ENCODE measurements at regions not wholly inside any gene's neighbourhood (a gene's known extent, or its start where the extent isn't known, plus 50 kb on each side); places are given as distances from the start of the nearest gene placed in this dataset.
A peak's percentile ranks its signal among the peaks of the same experiment; 100 is the strongest.

- peak; percentile 18 for DNase-seq
Measured at GRCh38 chr1:101317590-101317989, 80.8 kb downstream of the S1PR1 start.

GRCh38 chr1:101323535-101323934 is 86.7 kb downstream of the S1PR1 start:
- no peak for DNase-seq

- no peak for DNase-seq
Measured at GRCh38 chr1:101325144-101325543, 88.3 kb downstream of the S1PR1 start.

- DNase-seq = no peak
Measured at GRCh38 chr1:101330427-101331130, 93.8 kb downstream of the S1PR1 start.

- DNase-seq = no peak
Measured at GRCh38 chr1:101331794-101332193, 95.0 kb downstream of the S1PR1 start.

- DNase-seq = no peak
Measured at GRCh38 chr1:101332633-101333032, 95.8 kb downstream of the S1PR1 start.

GRCh38 chr1:101333186-101333585 is 96.4 kb downstream of the S1PR1 start:
- no peak for DNase-seq

- no peak for DNase-seq
Measured at GRCh38 chr1:101337968-101338367, 101.1 kb downstream of the S1PR1 start.

- no peak for DNase-seq
Measured at GRCh38 chr1:101338714-101339430, 102.1 kb downstream of the S1PR1 start.

GRCh38 chr1:101344745-101345144 is 107.9 kb downstream of the S1PR1 start:
- DNase-seq = no peak

- DNase-seq = no peak
Measured at GRCh38 chr1:101346419-101346818, 109.6 kb downstream of the S1PR1 start.

- no peak for DNase-seq
Measured at GRCh38 chr1:101356013-101356412, 119.2 kb downstream of the S1PR1 start.

- DNase-seq = no peak
Measured at GRCh38 chr1:101356604-101357443, 120.0 kb downstream of the S1PR1 start.

- peak; percentile 88 for DNase-seq
Measured at GRCh38 chr1:101357444-101357986, 120.7 kb downstream of the S1PR1 start.

GRCh38 chr1:101360506-101360905 is 123.7 kb downstream of the S1PR1 start:
- DNase-seq = no peak

- DNase-seq = no peak
Measured at GRCh38 chr1:101363891-101364318, 127.1 kb downstream of the S1PR1 start.

GRCh38 chr1:101364370-101365120 is 127.7 kb downstream of the S1PR1 start:
- no peak for DNase-seq

GRCh38 chr1:101365186-101365585 is 128.4 kb downstream of the S1PR1 start:
- no peak for DNase-seq

GRCh38 chr1:101365878-101366277 is 129.1 kb downstream of the S1PR1 start:
- no peak for DNase-seq

- no peak for DNase-seq
Measured at GRCh38 chr1:101366513-101367215, 129.8 kb downstream of the S1PR1 start.

- no peak for DNase-seq
Measured at GRCh38 chr1:101367630-101368029, 130.8 kb downstream of the S1PR1 start.

GRCh38 chr1:101370488-101370887 is 133.7 kb downstream of the S1PR1 start:
- DNase-seq = no peak

Data from NCI-H82 (cell line).